WTC11 (cell line): ENCODE measurements at regions not wholly inside any gene's neighbourhood (a gene's known extent, or its start where the extent isn't known, plus 50 kb on each side); places are given as distances from the start of the nearest gene placed in this dataset.

Experiments
- ATAC-seq: fragments of 200-7000 bp; cut with Tn5 transposase; 2 replicates; pipeline ENCODE4 v1.10.0; 2021; ENCODE audit warnings: mild to moderate bottlenecking, moderate library complexity
- CTCF ChIA-PET: fragments of 300-600 bp; sonication (Branson Sonifier 250); formaldehyde crosslinking; loops from one replicate; lab custom pipeline; 2021; ENCODE audit warnings: antibody characterized with exemption; lab: Charles Lee
- POLR2A ChIA-PET: fragments of 350-600 bp; sonication (Branson Sonifier 250); formaldehyde crosslinking; loops from one replicate; lab custom pipeline; 2021; ENCODE audit warnings: antibody characterized with exemption; lab: Charles Lee
- DNase-seq: peaks from one replicate; pipeline ENCODE4 v3.0.0; 2021; ENCODE audit warnings: low spot score
- H3K27ac Mint-ChIP-seq: 2 replicates; pipeline ENCODE4 v1.8.0; 2021; ENCODE audit warnings: mixed read lengths
- H3K27me3 Mint-ChIP-seq: 2 replicates; pipeline ENCODE4 v1.8.0; 2021; ENCODE audit warnings: low read depth, mild to moderate bottlenecking, moderate library complexity, mixed read lengths
- H3K36me3 Mint-ChIP-seq: 2 replicates; pipeline ENCODE4 v1.8.0; 2021; ENCODE audit warnings: mixed read lengths
- H3K4me1 Mint-ChIP-seq: 2 replicates; pipeline ENCODE4 v1.8.0; 2022; ENCODE audit warnings: mixed read lengths
- H3K4me3 Mint-ChIP-seq: 2 replicates; pipeline ENCODE4 v1.8.0; 2021; ENCODE audit warnings: mild to moderate bottlenecking, moderate library complexity, mixed read lengths
- H3K9me3 Mint-ChIP-seq: 2 replicates; pipeline ENCODE4 v1.8.0; 2021; ENCODE audit warnings: mixed read lengths
- CREB1 ChIP-seq: sonication (generic); formaldehyde crosslinking; IDR thresholded peaks from 2 replicates; pipeline ENCODE4 v1.8.0; 2023; ENCODE audit warnings: mild to moderate bottlenecking, missing genetic modification reagents
- EMX1 ChIP-seq: fragments of 250-450 bp; sonication (Bioruptor Pico); IDR thresholded peaks from 2 replicates; pipeline ENCODE4 v1.8.0; 2021; ENCODE audit warnings: mild to moderate bottlenecking
- GABPB1 ChIP-seq: sonication (generic); formaldehyde crosslinking; IDR thresholded peaks from 2 replicates; pipeline ENCODE4 v1.8.1; 2023; ENCODE audit warnings: mild to moderate bottlenecking, missing genetic modification reagents
- KAT7 ChIP-seq: sonication (generic); formaldehyde crosslinking; IDR thresholded peaks from 2 replicates; pipeline ENCODE4 v1.8.1; 2023; ENCODE audit warnings: missing genetic modification reagents, mild to moderate bottlenecking, borderline replicate concordance
- MXD4 ChIP-seq: fragments of 250-450 bp; sonication (Bioruptor Pico); IDR thresholded peaks from 2 replicates; pipeline ENCODE4 v1.8.0; 2021; ENCODE audit warnings: mild to moderate bottlenecking, moderate library complexity, borderline replicate concordance
- MYBL2 ChIP-seq: sonication (generic); formaldehyde crosslinking; IDR thresholded peaks from 2 replicates; pipeline ENCODE4 v1.8.1; 2023; ENCODE audit warnings: mild to moderate bottlenecking, moderate library complexity, missing genetic modification reagents
- OVOL2 ChIP-seq: fragments of 250-450 bp; sonication (Bioruptor Pico); IDR thresholded peaks from 2 replicates; pipeline ENCODE4 v1.9.0; 2021; ENCODE audit warnings: mild to moderate bottlenecking, borderline replicate concordance
- PRRX2 ChIP-seq: fragments of 250-450 bp; sonication (Bioruptor Pico); IDR thresholded peaks from 2 replicates; pipeline ENCODE4 v1.8.0; 2021; ENCODE audit warnings: mild to moderate bottlenecking
- RORB ChIP-seq: fragments of 250-450 bp; sonication (Bioruptor Pico); IDR thresholded peaks from 2 replicates; pipeline ENCODE4 v1.9.0; 2021; ENCODE audit warnings: mild to moderate bottlenecking
- TEAD4 ChIP-seq: sonication (generic); formaldehyde crosslinking; IDR thresholded peaks from 2 replicates; pipeline ENCODE4 v1.8.0; 2022; ENCODE audit warnings: mild to moderate bottlenecking, missing genetic modification reagents
- ZNF317 ChIP-seq: sonication (generic); formaldehyde crosslinking; IDR thresholded peaks from 2 replicates; pipeline ENCODE4 v1.8.1; 2023; ENCODE audit warnings: low read depth, mild to moderate bottlenecking, moderate library complexity, missing genetic modification reagents, borderline replicate concordance
- ZNF396 ChIP-seq: fragments of 250-450 bp; sonication (Bioruptor Pico); IDR thresholded peaks from 2 replicates; pipeline ENCODE4 v1.8.0; 2021; ENCODE audit warnings: mild to moderate bottlenecking, moderate library complexity, borderline replicate concordance
- ZNF512 ChIP-seq: sonication (generic); formaldehyde crosslinking; IDR thresholded peaks from 2 replicates; pipeline ENCODE4 v1.8.1; 2022; ENCODE audit warnings: missing genetic modification reagents, borderline replicate concordance
- TF ChIP-seq, protein P1 (sequence below): sonication (generic); formaldehyde crosslinking; IDR thresholded peaks from 2 replicates; pipeline ENCODE4 v1.8.0; 2022; ENCODE audit warnings: mild to moderate bottlenecking, missing genetic modification reagents
- TF ChIP-seq, protein P2 (sequence below): sonication (generic); formaldehyde crosslinking; IDR thresholded peaks from 2 replicates; pipeline ENCODE4 v1.8.1; 2023; ENCODE audit warnings: mild to moderate bottlenecking, moderate library complexity, missing genetic modification reagents
- TF ChIP-seq, protein P3 (sequence below): sonication (generic); formaldehyde crosslinking; IDR thresholded peaks from 2 replicates; pipeline ENCODE4 v1.8.0; 2022; ENCODE audit warnings: missing genetic modification reagents
- TF ChIP-seq, protein P4 (sequence below): sonication (generic); formaldehyde crosslinking; IDR thresholded peaks from 2 replicates; pipeline ENCODE4 v1.8.1; 2023; ENCODE audit warnings: mild to moderate bottlenecking, missing genetic modification reagents

DNA sequence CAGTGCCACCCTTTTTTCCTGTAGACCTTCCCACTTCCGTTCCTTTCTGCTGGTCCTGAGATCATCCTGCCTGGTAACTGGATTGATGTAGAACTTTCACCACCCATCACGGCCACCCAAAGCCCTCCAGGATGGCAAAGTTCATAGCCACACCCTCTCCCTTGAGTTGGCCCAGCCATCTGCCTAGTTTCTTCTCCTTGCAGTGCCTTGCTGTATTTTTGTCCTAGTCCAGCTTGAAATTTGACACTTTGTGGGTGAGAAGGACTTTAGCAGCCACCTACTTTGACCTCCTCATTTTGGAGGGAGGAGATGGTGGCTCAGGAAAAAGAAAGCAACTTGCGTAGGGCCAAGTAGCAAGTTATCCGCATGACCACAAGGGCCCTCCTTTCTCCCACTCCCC is 140.7 kb downstream of the BUB3 start:
- Mint-ChIP-seq H3K4me1 (peaks cover 4% of the 10 kb centered on the region; the same call in 1 of the 2 replicates), H3K27ac (no peak overlapping the region), H3K9me3 (peaks cover 23% of the 10 kb centered on the region), H3K36me3 (0 out of 2 replicates have a peak, but pooled peaks cover 1% of the 10 kb centered on the region), H3K4me3 (no peak overlapping the region)
- ATAC-seq (no peak), DNase-seq (no peak)
- CTCF ChIA-PET: no interaction called here
- POLR2A ChIA-PET: no interaction called here
- TF ChIP-seq MYBL2 (CRISPR knock-in tag) (no peak), PRRX2 (no peak), GABPB1 (no peak), CREB1 (CRISPR knock-in tag) (no peak), EMX1 (CRISPR knock-in tag) (no peak), KAT7 (no peak), ZNF317 (CRISPR knock-in tag) (no peak), MXD4 (CRISPR knock-in tag) (no peak), ZNF512 (CRISPR knock-in tag) (no peak), TEAD4 (CRISPR knock-in tag) (no peak), ZNF396 (CRISPR knock-in tag) (no peak), RORB (CRISPR knock-in tag) (no peak), OVOL2 (no peak)
- TF ChIP-seq, protein P1, sequence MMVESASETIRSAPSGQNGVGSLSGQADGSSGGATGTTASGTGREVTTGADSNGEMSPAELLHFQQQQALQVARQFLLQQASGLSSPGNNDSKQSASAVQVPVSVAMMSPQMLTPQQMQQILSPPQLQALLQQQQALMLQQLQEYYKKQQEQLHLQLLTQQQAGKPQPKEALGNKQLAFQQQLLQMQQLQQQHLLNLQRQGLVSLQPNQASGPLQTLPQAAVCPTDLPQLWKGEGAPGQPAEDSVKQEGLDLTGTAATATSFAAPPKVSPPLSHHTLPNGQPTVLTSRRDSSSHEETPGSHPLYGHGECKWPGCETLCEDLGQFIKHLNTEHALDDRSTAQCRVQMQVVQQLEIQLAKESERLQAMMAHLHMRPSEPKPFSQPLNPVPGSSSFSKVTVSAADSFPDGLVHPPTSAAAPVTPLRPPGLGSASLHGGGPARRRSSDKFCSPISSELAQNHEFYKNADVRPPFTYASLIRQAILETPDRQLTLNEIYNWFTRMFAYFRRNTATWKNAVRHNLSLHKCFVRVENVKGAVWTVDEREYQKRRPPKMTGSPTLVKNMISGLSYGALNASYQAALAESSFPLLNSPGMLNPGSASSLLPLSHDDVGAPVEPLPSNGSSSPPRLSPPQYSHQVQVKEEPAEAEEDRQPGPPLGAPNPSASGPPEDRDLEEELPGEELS (CRISPR knock-in tag): no peak
- TF ChIP-seq, protein P2, sequence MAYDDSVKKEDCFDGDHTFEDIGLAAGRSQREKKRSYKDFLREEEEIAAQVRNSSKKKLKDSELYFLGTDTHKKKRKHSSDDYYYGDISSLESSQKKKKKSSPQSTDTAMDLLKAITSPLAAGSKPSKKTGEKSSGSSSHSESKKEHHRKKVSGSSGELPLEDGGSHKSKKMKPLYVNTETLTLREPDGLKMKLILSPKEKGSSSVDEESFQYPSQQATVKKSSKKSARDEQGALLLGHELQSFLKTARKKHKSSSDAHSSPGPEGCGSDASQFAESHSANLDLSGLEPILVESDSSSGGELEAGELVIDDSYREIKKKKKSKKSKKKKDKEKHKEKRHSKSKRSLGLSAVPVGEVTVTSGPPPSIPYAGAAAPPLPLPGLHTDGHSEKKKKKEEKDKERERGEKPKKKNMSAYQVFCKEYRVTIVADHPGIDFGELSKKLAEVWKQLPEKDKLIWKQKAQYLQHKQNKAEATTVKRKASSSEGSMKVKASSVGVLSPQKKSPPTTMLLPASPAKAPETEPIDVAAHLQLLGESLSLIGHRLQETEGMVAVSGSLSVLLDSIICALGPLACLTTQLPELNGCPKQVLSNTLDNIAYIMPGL (CRISPR knock-in tag): no peak
- TF ChIP-seq, protein P3, sequence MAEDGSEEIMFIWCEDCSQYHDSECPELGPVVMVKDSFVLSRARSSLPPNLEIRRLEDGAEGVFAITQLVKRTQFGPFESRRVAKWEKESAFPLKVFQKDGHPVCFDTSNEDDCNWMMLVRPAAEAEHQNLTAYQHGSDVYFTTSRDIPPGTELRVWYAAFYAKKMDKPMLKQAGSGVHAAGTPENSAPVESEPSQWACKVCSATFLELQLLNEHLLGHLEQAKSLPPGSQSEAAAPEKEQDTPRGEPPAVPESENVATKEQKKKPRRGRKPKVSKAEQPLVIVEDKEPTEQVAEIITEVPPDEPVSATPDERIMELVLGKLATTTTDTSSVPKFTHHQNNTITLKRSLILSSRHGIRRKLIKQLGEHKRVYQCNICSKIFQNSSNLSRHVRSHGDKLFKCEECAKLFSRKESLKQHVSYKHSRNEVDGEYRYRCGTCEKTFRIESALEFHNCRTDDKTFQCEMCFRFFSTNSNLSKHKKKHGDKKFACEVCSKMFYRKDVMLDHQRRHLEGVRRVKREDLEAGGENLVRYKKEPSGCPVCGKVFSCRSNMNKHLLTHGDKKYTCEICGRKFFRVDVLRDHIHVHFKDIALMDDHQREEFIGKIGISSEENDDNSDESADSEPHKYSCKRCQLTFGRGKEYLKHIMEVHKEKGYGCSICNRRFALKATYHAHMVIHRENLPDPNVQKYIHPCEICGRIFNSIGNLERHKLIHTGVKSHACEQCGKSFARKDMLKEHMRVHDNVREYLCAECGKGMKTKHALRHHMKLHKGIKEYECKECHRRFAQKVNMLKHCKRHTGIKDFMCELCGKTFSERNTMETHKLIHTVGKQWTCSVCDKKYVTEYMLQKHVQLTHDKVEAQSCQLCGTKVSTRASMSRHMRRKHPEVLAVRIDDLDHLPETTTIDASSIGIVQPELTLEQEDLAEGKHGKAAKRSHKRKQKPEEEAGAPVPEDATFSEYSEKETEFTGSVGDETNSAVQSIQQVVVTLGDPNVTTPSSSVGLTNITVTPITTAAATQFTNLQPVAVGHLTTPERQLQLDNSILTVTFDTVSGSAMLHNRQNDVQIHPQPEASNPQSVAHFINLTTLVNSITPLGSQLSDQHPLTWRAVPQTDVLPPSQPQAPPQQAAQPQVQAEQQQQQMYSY (CRISPR knock-in tag): no peak
- TF ChIP-seq, protein P4, sequence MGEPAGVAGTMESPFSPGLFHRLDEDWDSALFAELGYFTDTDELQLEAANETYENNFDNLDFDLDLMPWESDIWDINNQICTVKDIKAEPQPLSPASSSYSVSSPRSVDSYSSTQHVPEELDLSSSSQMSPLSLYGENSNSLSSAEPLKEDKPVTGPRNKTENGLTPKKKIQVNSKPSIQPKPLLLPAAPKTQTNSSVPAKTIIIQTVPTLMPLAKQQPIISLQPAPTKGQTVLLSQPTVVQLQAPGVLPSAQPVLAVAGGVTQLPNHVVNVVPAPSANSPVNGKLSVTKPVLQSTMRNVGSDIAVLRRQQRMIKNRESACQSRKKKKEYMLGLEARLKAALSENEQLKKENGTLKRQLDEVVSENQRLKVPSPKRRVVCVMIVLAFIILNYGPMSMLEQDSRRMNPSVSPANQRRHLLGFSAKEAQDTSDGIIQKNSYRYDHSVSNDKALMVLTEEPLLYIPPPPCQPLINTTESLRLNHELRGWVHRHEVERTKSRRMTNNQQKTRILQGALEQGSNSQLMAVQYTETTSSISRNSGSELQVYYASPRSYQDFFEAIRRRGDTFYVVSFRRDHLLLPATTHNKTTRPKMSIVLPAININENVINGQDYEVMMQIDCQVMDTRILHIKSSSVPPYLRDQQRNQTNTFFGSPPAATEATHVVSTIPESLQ (CRISPR knock-in tag): no peak
- TF ChIP-seq, all 79 proteins: peak for 0
- H3K27me3 Mint-ChIP-seq: no peaks in the 10 kb centered on the region
